MM.1S (cell line): ENCODE measurements at regions not wholly inside any gene's neighbourhood (a gene's known extent, or its start where the extent isn't known, plus 50 kb on each side); places are given as distances from the start of the nearest gene placed in this dataset.

Source experiments
- DNase-seq: peaks from one replicate; pipeline ENCODE4 v3.0.0-alpha.2; 2015
- H2AFZ ChIP-seq: fragments of 300-600 bp; sonication (generic); 2 replicates; pipeline ENCODE4 v1.6.0; 2016; ENCODE audit warnings: antibody characterized with exemption, low read length
- H3F3A ChIP-seq: fragments of 300-600 bp; sonication (generic); 2 replicates; pipeline ENCODE4 v1.6.1; 2016; ENCODE audit warnings: mild to moderate bottlenecking, antibody characterized with exemption, low read length, moderate library complexity, mixed read lengths; ENCODE audit not compliant: insufficient read depth
- H3K27ac ChIP-seq: fragments of 300-600 bp; sonication (generic); 2 replicates; pipeline ENCODE4 v1.5.1; 2016; ENCODE audit warnings: mild to moderate bottlenecking, low read length
- H3K27me3 ChIP-seq: fragments of 300-600 bp; sonication (generic); replicated peaks from 2 replicates; pipeline ENCODE4 v1.6.0; 2016; ENCODE audit warnings: low read length; ENCODE audit not compliant: insufficient read depth
- H3K36me3 ChIP-seq: fragments of 300-600 bp; sonication (generic); replicated peaks from 2 replicates; pipeline ENCODE4 v1.6.1; 2016; ENCODE audit warnings: mild to moderate bottlenecking, low read length, mixed read lengths; ENCODE audit not compliant: insufficient read depth
- H3K4me1 ChIP-seq: fragments of 300-600 bp; sonication (generic); 2 replicates; pipeline ENCODE4 v1.6.1; 2016; ENCODE audit warnings: low read length, mixed read lengths
- H3K4me2 ChIP-seq: fragments of 300-600 bp; sonication (generic); 2 replicates; pipeline ENCODE4 v1.6.0; 2016; ENCODE audit warnings: low read depth, low read length
- H3K4me3 ChIP-seq: fragments of 300-600 bp; sonication (generic); 2 replicates; pipeline ENCODE4 v1.5.1; 2016; ENCODE audit warnings: low read length, mixed read lengths
- H3K79me2 ChIP-seq: fragments of 300-600 bp; sonication (generic); 2 replicates; pipeline ENCODE4 v1.6.1; 2016; ENCODE audit warnings: mixed run types, low read length, mixed read lengths
- H3K9ac ChIP-seq: fragments of 300-600 bp; sonication (generic); 2 replicates; pipeline ENCODE4 v1.6.1; 2016; ENCODE audit warnings: low read length, mixed read lengths
- H3K9me2 ChIP-seq: fragments of 300-600 bp; sonication (generic); replicated peaks from 2 replicates; pipeline ENCODE4 v1.6.1; 2016; ENCODE audit warnings: mild to moderate bottlenecking, low read length, mixed read lengths; ENCODE audit not compliant: insufficient read depth
- H3K9me3 ChIP-seq: fragments of 300-600 bp; sonication (generic); replicated peaks from 2 replicates; pipeline ENCODE4 v1.6.1; 2016; ENCODE audit warnings: mild to moderate bottlenecking, low read length, mixed read lengths; ENCODE audit not compliant: insufficient read depth
- H4K20me1 ChIP-seq: fragments of 300-600 bp; sonication (generic); 2 replicates; pipeline ENCODE4 v1.6.1; 2016; ENCODE audit warnings: mild to moderate bottlenecking, low read length, moderate library complexity, mixed read lengths; ENCODE audit not compliant: insufficient read depth
- CTCF ChIP-seq: fragments of 300-600 bp; sonication (generic); IDR thresholded peaks from 2 replicates; pipeline ENCODE4 v1.5.1; 2016; ENCODE audit warnings: antibody characterized with exemption, low read length, mixed read lengths
- EZH2 ChIP-seq: fragments of 300-600 bp; sonication (generic); optimal IDR thresholded peaks from 2 replicates; pipeline ENCODE3; 2017; ENCODE audit warnings: low read depth, mild to moderate bottlenecking, antibody characterized with exemption, low read length, mixed read lengths
- EZH2phosphoT487 ChIP-seq: fragments of 300-600 bp; sonication (generic); IDR thresholded peaks from 2 replicates; pipeline ENCODE4 v1.6.1; 2018; ENCODE audit warnings: antibody characterized with exemption, low read length

DNA sequence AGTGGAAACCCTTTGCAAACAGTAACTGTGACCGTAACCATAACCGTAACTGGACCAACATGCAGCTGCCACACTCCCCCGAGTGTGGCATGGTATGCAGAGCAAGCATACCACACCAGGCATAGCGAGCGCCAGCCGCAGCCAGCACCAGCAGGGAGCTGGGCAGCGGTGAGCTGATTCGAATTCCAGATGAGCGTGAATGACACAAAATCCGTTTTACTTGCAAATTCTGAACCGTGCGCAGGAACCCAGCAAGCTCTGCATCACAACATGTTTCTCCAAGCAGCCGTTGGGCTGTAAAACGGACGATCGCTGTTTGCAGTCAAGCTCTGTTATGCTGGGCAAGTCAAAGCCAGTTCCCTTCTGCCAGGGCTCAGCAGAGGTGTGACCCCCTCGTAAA is 111.1 kb downstream of the OAT start:
- H3K27ac ChIP-seq, result no peak overlapping the region
- DNase-seq, result no peak
- H3K9me3 ChIP-seq, result no peaks in the 10 kb centered on the region
- H3K4me2 ChIP-seq, result no peak overlapping the region
- no peak overlapping the region for H2AFZ ChIP-seq
- no peak overlapping the region for H3K9ac ChIP-seq
- H3K9me2 ChIP-seq, result no peaks in the 10 kb centered on the region
- no peaks in the 10 kb centered on the region for H3K27me3 ChIP-seq
- H4K20me1 ChIP-seq, result no peaks in the 10 kb centered on the region
- no peaks in the 10 kb centered on the region for H3K36me3 ChIP-seq
- H3F3A ChIP-seq, result no peaks in the 10 kb centered on the region
- TF ChIP-seq EZH2 (no peak), EZH2phosphoT487 (no peak), CTCF (no peak)
- H3K79me2 ChIP-seq, result no peaks in the 10 kb centered on the region
- H3K4me1 ChIP-seq, result no peaks in the 10 kb centered on the region
- no peak overlapping the region for H3K4me3 ChIP-seq

DNA sequence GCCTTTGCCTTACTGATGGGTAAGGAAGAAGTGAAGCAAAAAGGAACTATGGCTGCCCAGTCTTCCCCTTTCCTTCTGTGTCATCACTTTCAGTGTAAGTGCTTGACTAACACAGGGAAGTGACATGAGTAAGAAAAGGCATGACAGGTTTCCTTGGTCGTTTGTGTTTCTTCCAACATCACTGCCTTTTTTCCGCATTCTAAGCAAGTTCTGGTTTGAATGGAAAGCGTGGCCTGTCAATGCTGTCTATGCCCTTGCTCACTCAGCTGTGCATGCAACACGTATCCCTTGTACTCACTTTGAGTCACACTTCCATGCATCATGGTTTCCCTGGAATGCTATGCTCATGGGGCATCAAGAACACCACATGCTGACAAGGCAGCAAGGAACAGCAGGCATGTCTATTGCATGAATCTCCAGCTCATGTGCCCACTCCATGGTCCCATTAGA is 111.8 kb downstream of the OAT start:
- Histone ChIP-seq H3K4me1 (no peaks in the 10 kb centered on the region), H3K9ac (no peak overlapping the region), H3K4me3 (no peak overlapping the region), H3K36me3 (no peaks in the 10 kb centered on the region), H3K9me2 (no peaks in the 10 kb centered on the region), H3K79me2 (no peaks in the 10 kb centered on the region), H3F3A (no peaks in the 10 kb centered on the region), H2AFZ (no peak overlapping the region), H4K20me1 (no peaks in the 10 kb centered on the region), H3K27ac (no peak overlapping the region), H3K9me3 (no peaks in the 10 kb centered on the region), H3K27me3 (no peaks in the 10 kb centered on the region), H3K4me2 (no peak overlapping the region)
- TF ChIP-seq EZH2 (no peak), CTCF (no peak), EZH2phosphoT487 (no peak)
- no peak for DNase-seq

DNA sequence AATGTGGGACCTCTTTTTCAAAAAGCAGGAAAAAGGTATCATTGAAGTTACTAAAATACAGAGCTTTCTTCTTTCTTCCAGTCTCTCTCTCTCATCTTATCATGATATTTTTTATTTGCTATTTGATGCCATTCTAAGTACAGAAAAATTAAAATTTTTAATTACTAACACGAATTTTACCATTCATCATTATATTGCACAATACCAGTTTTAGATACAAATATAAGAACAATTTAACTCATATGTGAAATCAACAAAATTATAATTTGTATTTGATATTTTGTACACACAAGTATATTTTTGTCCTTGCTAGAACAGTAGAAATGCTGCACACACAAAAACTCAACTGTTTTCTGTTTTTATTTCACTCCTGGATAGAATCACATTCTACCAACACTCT is 112.2 kb downstream of the OAT start:
- no peak overlapping the region for H2AFZ ChIP-seq
- no peaks in the 10 kb centered on the region for H3K27me3 ChIP-seq
- no peaks in the 10 kb centered on the region for H3K4me1 ChIP-seq
- TF ChIP-seq CTCF, result no peak
- TF ChIP-seq EZH2phosphoT487, result no peak
- no peak for TF ChIP-seq EZH2
- no peaks in the 10 kb centered on the region for H4K20me1 ChIP-seq
- H3K9ac ChIP-seq, result no peak overlapping the region
- H3K79me2 ChIP-seq, result no peaks in the 10 kb centered on the region
- no peak overlapping the region for H3K27ac ChIP-seq
- DNase-seq, result no peak
- H3K36me3 ChIP-seq, result no peaks in the 10 kb centered on the region
- H3K4me2 ChIP-seq, result no peak overlapping the region
- no peaks in the 10 kb centered on the region for H3K9me2 ChIP-seq
- H3K4me3 ChIP-seq, result no peak overlapping the region
- no peaks in the 10 kb centered on the region for H3F3A ChIP-seq
- H3K9me3 ChIP-seq, result no peaks in the 10 kb centered on the region

GRCh38 chr10:124305984-124306383 is 112.7 kb downstream of the OAT start:
- Histone ChIP-seq H3K36me3 (no peaks in the 10 kb centered on the region), H4K20me1 (no peaks in the 10 kb centered on the region), H3K9me3 (no peaks in the 10 kb centered on the region), H3K27me3 (no peaks in the 10 kb centered on the region), H3K4me1 (no peaks in the 10 kb centered on the region), H3K27ac (no peak overlapping the region), H3K9ac (no peak overlapping the region), H3F3A (no peaks in the 10 kb centered on the region), H3K4me2 (no peak overlapping the region), H3K9me2 (no peaks in the 10 kb centered on the region), H3K4me3 (no peak overlapping the region), H2AFZ (no peak overlapping the region), H3K79me2 (no peaks in the 10 kb centered on the region)
- DNase-seq, result no peak
- no peak for TF ChIP-seq CTCF
- TF ChIP-seq EZH2, result no peak
- no peak for TF ChIP-seq EZH2phosphoT487
